Common myeloid progenitor, CD34-positive (primary cell): ENCODE measurements at regions not wholly inside any gene's neighbourhood (a gene's known extent, or its start where the extent isn't known, plus 50 kb on each side); places are given as distances from the start of the nearest gene placed in this dataset.
"Not testable (repeated sequence)": the region's sequence is repeated elsewhere in the genome, so short reads cannot be mapped to it uniquely, and the experiment has no call there.

Source experiments
- CTCF ChIA-PET: fragments of 350-600 bp; sonication (Branson Sonifier 250); formaldehyde crosslinking; loops from one replicate; lab custom pipeline; 2021; ENCODE audit warnings: antibody characterized with exemption; lab: Charles Lee
- POLR2A ChIA-PET: fragments of 350-600 bp; sonication (Branson Sonifier 250); formaldehyde crosslinking; loops from one replicate; lab custom pipeline; 2021; ENCODE audit warnings: antibody characterized with exemption; lab: Charles Lee
- DNase-seq, 3 donors: peaks; one replicate each; pipeline versions ENCODE4 v3.0.0 to v3.0.0-alpha.2; 2013
- H3K27ac ChIP-seq, 2 experiments: 1 replicate in 1 of 2; 2 replicates in 1 of 2; pipeline ENCODE4 v1.7.0; 2013; ENCODE audit warnings: inconsistent platforms in 2 of 2, low read length in 2 of 2, mild to moderate bottlenecking in 2 of 2, low read depth in 1 of 2, moderate library complexity in 1 of 2; ENCODE audit not compliant: severe bottlenecking in 2 of 2, insufficient read depth in 1 of 2, poor library complexity in 1 of 2
- H3K27me3 ChIP-seq, 5 experiments: replicated peaks in 2 of 5; 1 replicate in 3 of 5; 2 replicates in 2 of 5; pipeline versions ENCODE4 v1.6.1 to v1.7.0; 2013; ENCODE audit warnings: low read length in 4 of 5, mild to moderate bottlenecking in 2 of 5, moderate library complexity in 2 of 5, inconsistent platforms in 1 of 5; ENCODE audit not compliant: insufficient read depth in 5 of 5, control insufficient read depth in 4 of 5
- H3K36me3 ChIP-seq, 4 experiments: 1 replicate in 2 of 4; 2 replicates in 2 of 4; pipeline versions ENCODE4 v1.6.1 to v1.7.0; 2013; ENCODE audit warnings: low read length in 3 of 4, control low read depth in 1 of 4, mild to moderate bottlenecking in 1 of 4; ENCODE audit not compliant: control insufficient read depth in 4 of 4, insufficient read depth in 4 of 4
- H3K4me1 ChIP-seq, 4 experiments: 1 replicate in 3 of 4; 2 replicates in 1 of 4; pipeline versions ENCODE4 v1.6.1 to v1.7.1; 2013; ENCODE audit warnings: low read length in 3 of 4, mild to moderate bottlenecking in 3 of 4, control low read depth in 1 of 4, inconsistent platforms in 1 of 4, moderate library complexity in 1 of 4; ENCODE audit not compliant: control insufficient read depth in 4 of 4, insufficient read depth in 4 of 4; ENCODE audit errors: control extremely low read depth in 1 of 4
- H3K4me3 ChIP-seq, 7 experiments: 1 replicate in 4 of 7; 2 replicates in 3 of 7; pipeline versions ENCODE4 v1.5.1 to v1.7.0; 2013; ENCODE audit warnings: mild to moderate bottlenecking in 7 of 7, low read length in 6 of 7, moderate library complexity in 6 of 7, inconsistent platforms in 2 of 7, low read depth in 2 of 7, control low read depth in 1 of 7; ENCODE audit not compliant: insufficient read depth in 4 of 7, control insufficient read depth in 1 of 7; ENCODE audit errors: extremely low read depth in 1 of 7
- H3K9me3 ChIP-seq, 5 experiments: 1 replicate in 4 of 5; 2 replicates in 1 of 5; pipeline versions ENCODE4 v1.6.1 to v1.7.1; 2013; ENCODE audit warnings: low read length in 4 of 5, mild to moderate bottlenecking in 2 of 5, inconsistent platforms in 1 of 5, low read depth in 1 of 5, moderate library complexity in 1 of 5; ENCODE audit not compliant: control insufficient read depth in 4 of 5, insufficient read depth in 2 of 5; ENCODE audit errors: control extremely low read depth in 1 of 5
- WGBS: methylation state at CpG from one replicate; pipeline ENCODE4 v1.1.5; 2013; ENCODE audit not compliant: insufficient coverage; 5-methylcytosine and 5-hydroxymethylcytosine counted together

DNA sequence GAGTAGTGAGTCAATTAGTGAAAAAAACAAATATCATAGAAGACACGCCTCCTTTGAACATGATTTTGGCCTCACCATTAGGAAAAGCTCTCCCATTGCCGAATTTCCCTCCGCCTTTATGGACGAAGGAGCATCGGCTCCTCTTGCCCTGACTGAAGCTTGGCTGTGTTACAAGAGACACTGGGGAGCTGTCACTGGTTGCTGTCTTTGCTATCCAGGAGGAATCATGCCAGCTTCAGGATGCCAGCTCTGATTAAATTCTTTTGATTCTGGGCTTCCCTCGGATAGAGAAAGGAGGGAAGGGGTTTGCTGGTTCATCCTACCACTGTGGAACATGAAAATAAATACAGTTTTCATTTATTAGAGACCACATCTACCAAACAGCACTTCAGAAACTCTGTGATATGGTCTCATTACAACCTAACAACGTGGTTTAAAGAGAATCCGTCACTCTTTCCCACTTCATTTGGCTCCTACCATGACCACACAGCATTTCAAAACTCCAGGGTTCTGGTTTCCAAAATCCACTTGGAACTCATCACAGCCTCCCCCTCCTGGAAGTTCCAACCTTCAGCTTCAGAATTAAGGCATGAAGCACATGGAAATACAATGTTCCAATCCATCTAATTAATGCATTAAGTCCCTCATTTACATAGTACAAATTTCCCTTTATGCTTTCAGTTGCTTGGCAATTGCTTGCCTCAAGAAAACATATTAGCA lies 446.0 kb downstream of the EFNB2 start:
- POLR2A ChIA-PET: no interaction called here
- Histone ChIP-seq H3K4me3 (no peak overlapping the region), H3K27ac (no peak overlapping the region), H3K4me1 (no peaks in the 10 kb centered on the region), H3K9me3 (no peaks in the 10 kb centered on the region), H3K36me3 (no peaks in the 10 kb centered on the region), H3K27me3 (peaks cover 0 to 3% (median 0%) of the 10 kb centered on the region in 5 experiments)
- WGBS: 93% methylated on average over 8 of the region's 8 CpGs
- CTCF ChIA-PET: no interaction called here
- no peak for DNase-seq

DNA sequence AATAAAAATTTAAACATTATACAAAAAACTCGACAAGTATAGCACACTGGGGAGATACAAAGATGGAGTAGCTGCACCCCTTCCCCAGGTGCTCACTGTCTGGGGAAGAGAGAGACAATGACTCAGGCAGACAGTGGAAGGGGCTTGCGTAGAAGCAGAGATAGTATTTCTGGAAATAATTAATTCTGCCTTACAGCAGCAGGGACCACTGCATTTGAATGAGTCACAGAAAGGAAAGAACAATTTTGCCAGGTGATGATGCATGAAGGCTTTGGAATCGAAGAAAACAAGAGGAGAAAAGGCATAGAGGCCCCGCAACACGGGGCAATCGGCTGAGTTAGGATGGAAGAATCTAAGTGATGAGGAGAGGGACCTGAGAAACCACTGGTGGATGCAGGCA lies 447.4 kb downstream of the EFNB2 start:
- WGBS: 95% methylated on average over 5 of the region's 6 CpGs
- Histone ChIP-seq H3K9me3 (no peaks in the 10 kb centered on the region), H3K27ac (no peak overlapping the region), H3K4me3 (no peak overlapping the region), H3K36me3 (no peaks in the 10 kb centered on the region), H3K4me1 (no peaks in the 10 kb centered on the region), H3K27me3 (peaks cover 0 to 3% (median 0%) of the 10 kb centered on the region in 5 experiments)
- ChIA-PET CTCF (no interaction called here), POLR2A (no interaction called here)
- DNase-seq: no peak

DNA sequence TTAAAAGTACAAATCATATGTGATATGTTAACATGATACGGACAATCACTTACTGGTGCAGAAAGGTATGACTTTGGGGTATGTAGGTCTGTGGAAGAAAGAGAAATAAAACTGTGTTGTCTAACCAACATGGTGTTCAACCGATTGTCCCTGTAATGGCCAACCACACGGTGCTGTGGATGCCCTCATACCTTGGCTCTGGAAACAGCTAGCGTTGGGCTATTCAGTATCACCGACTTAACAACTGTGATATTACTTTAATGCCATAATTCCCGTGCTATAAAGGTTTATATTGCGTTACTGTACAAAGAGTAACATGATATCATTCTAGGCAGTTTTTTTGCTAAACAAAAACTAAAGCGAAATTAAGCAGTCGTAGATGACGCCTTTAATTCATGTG lies 448.3 kb downstream of the EFNB2 start:
- H3K36me3 ChIP-seq: no peaks in the 10 kb centered on the region
- H3K27ac ChIP-seq: no peak overlapping the region
- H3K9me3 ChIP-seq: no peaks in the 10 kb centered on the region
- no peak overlapping the region for H3K4me3 ChIP-seq
- H3K4me1 ChIP-seq: no peaks in the 10 kb centered on the region
- over 99% methylated on average over 10 of the region's 10 CpGs for WGBS
- DNase-seq: no peak
- peaks cover 0 to 3% (median 0%) of the 10 kb centered on the region in 5 experiments for H3K27me3 ChIP-seq
- ChIA-PET POLR2A (no interaction called here), CTCF (no interaction called here)

DNA sequence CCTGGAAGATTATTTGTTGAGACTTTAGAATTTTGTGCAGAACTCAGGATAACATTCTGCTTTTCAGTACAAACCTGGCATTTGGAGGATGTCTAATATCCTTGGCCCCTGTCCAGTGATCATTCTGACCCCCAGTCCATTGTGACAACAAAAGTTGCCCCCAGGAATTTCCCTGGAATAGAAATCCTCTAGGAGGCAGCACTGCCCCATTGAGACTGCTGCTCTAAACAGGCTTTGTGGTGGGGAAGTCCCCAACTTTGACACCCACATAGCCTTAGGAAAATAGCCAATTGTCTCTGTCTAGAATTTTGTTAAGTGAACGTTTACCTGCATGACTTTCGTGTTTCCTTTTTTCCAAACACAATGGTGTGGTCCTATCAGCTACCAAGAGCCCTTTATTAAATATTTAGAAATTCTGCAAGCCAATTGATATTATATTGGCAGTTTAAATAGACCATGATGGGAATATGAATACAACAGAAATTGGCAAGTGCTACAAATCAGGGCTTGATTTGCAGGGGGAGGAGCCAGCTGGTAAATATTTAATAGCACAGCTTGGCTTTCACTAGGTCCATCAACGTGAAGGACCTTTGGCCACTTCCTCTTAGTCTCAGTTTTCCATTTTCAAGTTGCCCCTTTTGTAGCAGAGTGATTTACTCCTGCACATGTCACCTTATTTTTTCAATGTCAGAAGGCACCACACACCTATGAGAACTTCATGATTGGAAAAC lies 451.7 kb downstream of the EFNB2 start:
- H3K9me3 ChIP-seq: no peaks in the 10 kb centered on the region
- H3K4me3 ChIP-seq: no peak overlapping the region
- no peaks in the 10 kb centered on the region for H3K4me1 ChIP-seq
- CTCF ChIA-PET: interaction anchor here (0.7 to 1.3 kb wide), 4 partner anchors 10 to 584 kb away, joined by 3 to 4 read pairs (median 3); no protein-coding TSS in a partner anchor
- no peaks in the 10 kb centered on the region for H3K36me3 ChIP-seq
- POLR2A ChIA-PET: no interaction called here
- H3K27me3 ChIP-seq: peaks cover 0 to 3% (median 0%) of the 10 kb centered on the region in 5 experiments
- no peak overlapping the region for H3K27ac ChIP-seq
- 100% methylated on average over 1 of the region's 3 CpGs for whole genome bisulfite sequencing
- peak; percentile 32 to 58 (median 57) for DNase-seq

DNA sequence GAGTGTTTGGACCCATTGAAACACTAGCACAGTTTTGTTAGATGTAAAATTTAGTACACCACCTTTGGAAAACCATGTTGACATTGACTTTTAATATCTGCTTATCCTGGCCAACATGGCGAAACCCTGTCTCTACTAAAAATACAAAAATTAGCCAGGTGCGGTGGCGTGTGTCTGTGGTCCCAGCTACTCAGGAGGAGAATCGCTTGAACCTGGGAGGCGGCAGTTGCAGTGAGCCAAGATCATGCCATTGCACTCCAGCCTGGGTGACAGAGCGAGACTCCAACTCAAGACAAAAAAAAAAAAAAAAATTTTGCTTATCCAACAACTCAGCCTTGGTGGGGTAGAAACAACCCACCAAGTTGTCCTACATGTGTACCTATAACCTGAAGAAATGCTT lies 454.2 kb downstream of the EFNB2 start:
- WGBS: 100% methylated on average over 5 of the region's 6 CpGs
- H3K4me3 ChIP-seq, H3K4me1 ChIP-seq, H3K9me3 ChIP-seq, H3K27me3 ChIP-seq, H3K27ac ChIP-seq, DNase-seq, POLR2A ChIA-PET, H3K36me3 ChIP-seq: not testable (repeated sequence)
- CTCF ChIA-PET: interaction anchor here (0.6 kb wide), 1 partner anchor 556 kb away, joined by 3 read pairs; no protein-coding TSS in a partner anchor

DNA sequence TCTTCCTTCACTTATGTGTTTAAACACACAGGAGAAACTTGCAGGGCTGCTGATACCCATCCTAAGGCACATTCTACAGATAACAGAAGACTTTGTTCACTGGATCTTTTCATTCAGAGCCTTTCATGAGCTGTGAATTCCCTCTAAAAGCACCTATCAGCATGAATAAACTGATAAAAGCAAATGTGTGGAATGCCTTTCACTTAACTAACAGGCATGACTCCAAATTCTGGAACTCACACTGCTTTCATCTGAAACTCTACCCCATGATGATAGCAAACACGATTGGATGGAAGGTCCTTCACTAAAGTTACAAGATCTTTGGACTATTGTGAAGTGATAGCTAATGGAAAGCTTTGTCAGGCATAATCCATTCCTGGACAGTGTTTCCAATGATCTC lies 457.3 kb downstream of the EFNB2 start:
- Histone ChIP-seq H3K9me3 (no peaks in the 10 kb centered on the region), H3K27ac (no peak overlapping the region), H3K4me3 (no peak overlapping the region), H3K36me3 (no peaks in the 10 kb centered on the region), H3K27me3 (no peaks in the 10 kb centered on the region), H3K4me1 (no peaks in the 10 kb centered on the region)
- no CpG with 5 or more reads among the region's 1 CpG for WGBS
- DNase-seq: no peak
- ChIA-PET POLR2A (no interaction called here), CTCF (no interaction called here)

DNA sequence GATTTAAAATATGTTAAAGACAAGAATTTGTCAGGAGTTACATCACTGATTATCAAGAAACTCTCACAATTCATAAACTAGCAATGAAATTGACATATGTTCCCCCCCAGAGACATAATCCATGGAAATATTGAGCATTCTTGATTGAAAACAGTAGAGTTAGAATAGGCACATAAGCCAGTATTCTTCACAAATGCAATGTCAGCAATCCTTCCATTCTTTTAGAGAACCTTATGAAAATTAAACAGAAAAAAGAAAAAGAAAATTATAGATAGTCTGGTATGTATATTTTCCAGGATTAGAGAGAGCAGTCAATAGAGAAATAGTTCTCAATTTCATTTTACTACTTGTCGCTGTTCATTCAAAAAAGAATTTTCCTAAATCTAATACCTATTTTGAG lies 458.4 kb downstream of the EFNB2 start:
- H3K9me3 ChIP-seq: no peaks in the 10 kb centered on the region
- POLR2A ChIA-PET: no interaction called here
- no peaks in the 10 kb centered on the region for H3K27me3 ChIP-seq
- CTCF ChIA-PET: no interaction called here
- H3K27ac ChIP-seq: no peak overlapping the region
- DNase-seq: no peak
- no peaks in the 10 kb centered on the region for H3K4me1 ChIP-seq
- H3K36me3 ChIP-seq: no peaks in the 10 kb centered on the region
- no CpG with 5 or more reads among the region's 1 CpG for WGBS
- no peak overlapping the region for H3K4me3 ChIP-seq
